GM12891 (cell line): ENCODE measurements at regions not wholly inside any gene's neighbourhood (a gene's known extent, or its start where the extent isn't known, plus 50 kb on each side); places are given as distances from the start of the nearest gene placed in this dataset.

Source experiments
- DNase-seq: peaks from one replicate; pipeline ENCODE4 v3.0.0; 2011; ENCODE audit warnings: low spot score; ENCODE audit not compliant: insufficient read length
- FAIRE-seq: peaks from 2 replicates; lab custom pipeline; 2011; peaks lifted over from hg19 to GRCh38; lab: Jason Lieb, UNC
- PAX5 ChIP-seq: IDR thresholded peaks from 2 replicates; pipeline ENCODE4 v1.6.1; 2011; ENCODE audit warnings: low read length, moderate library complexity, mild to moderate bottlenecking; ENCODE audit not compliant: insufficient read depth, severe bottlenecking
- POLR2A ChIP-seq: IDR thresholded peaks from 2 replicates; pipeline ENCODE4 v1.6.1; 2011; ENCODE audit warnings: low read depth, low read length, control low read depth
- POLR2AphosphoS5 ChIP-seq: IDR thresholded peaks from 2 replicates; pipeline ENCODE4 v1.6.1; 2011; ENCODE audit warnings: low read depth, low read length, control low read depth
- POU2F2 ChIP-seq: IDR thresholded peaks from 2 replicates; pipeline ENCODE4 v1.6.1; 2011; ENCODE audit warnings: low read depth, mild to moderate bottlenecking, control low read depth, low read length, moderate library complexity
- SPI1 ChIP-seq: IDR thresholded peaks from 2 replicates; pipeline ENCODE4 v1.6.1; 2011; ENCODE audit warnings: low read depth, low read length, control low read depth
- TAF1 ChIP-seq: IDR thresholded peaks from 2 replicates; pipeline ENCODE4 v1.6.1; 2011; ENCODE audit warnings: low read depth, low read length, control low read depth

DNA sequence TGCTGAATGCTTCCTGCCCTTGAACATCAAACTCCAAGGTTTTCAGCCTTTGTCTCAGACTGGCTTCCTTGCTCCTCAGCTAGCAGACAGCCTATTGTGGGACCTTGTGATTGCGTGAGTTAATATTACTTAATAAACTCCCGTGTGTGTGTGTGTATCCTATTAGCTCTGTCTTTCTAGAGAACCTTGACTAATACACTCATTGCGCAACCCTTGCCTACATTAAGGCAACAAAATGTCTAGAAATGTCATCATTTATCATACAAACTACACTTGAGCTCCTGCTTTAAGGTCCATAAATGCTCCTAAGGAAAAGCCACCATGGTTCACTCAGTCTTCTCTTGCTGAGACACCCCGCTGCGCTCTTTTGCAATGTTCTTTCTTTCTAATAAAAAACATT lies 2861.0 kb downstream of the PCDH9 start:
- no peak for TF ChIP-seq POLR2AphosphoS5
- no peak for TF ChIP-seq PAX5
- TF ChIP-seq POLR2A = no peak
- TF ChIP-seq POU2F2 = no peak
- TF ChIP-seq SPI1 = no peak
- no peak for TF ChIP-seq TAF1
- no peak for DNase-seq
- no peak for FAIRE-seq

DNA sequence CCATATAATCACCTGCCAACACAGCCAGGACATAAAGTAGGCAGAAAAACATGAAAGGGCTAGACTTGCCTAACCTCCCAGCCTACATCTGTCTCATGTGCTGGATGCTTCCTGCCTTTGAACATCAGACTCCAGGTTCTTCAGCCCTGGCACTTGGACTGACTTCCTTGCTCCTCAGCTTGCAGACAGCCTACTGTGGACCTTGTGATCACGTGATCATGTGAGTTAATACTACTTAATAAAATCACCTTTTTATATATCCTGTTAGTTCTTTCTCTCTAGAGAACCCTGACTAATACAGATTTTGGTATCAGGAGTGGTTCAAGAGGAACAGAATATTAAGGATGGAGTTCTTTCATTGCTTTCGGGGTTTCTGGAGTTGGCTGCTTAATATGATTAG lies 2867.6 kb downstream of the PCDH9 start:
- FAIRE-seq (no peak), DNase-seq (no peak)
- TF ChIP-seq TAF1 = no peak
- TF ChIP-seq POLR2A = no peak
- TF ChIP-seq PAX5 = no peak
- no peak for TF ChIP-seq SPI1
- TF ChIP-seq POU2F2 = no peak
- no peak for TF ChIP-seq POLR2AphosphoS5

DNA sequence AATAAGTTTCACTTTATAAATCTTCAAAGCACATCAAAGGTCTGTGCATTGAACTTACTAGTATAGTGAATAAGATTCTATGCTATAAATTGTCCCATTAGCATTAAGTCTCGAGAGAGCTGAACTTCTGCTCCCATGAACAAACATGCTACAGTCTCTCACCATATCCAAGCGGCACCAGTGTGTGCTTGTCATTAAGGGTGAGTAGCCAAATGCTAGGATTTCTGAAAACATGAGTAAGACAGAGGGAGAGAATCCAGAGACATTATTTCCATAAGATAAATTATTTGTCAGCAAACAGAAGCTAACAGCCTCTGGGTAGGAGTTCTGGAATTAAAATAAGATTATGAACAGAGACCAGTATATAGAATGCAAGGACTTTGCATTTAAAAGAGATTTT lies 2882.5 kb downstream of the PCDH9 start:
- no peak for DNase-seq
- no peak for FAIRE-seq
- TF ChIP-seq TAF1 (no peak), POU2F2 (no peak), PAX5 (no peak)

- TF ChIP-seq SPI1 = no peak
- TF ChIP-seq POLR2A = no peak
- TF ChIP-seq POLR2AphosphoS5 = no peak
- TF ChIP-seq TAF1 = no peak
- no peak for TF ChIP-seq POU2F2
- TF ChIP-seq PAX5 = no peak
- FAIRE-seq (no peak), DNase-seq (no peak)
These were observed 2890.6 kb downstream of the PCDH9 start for GRCh38 chr13:64339373-64340063.

DNA sequence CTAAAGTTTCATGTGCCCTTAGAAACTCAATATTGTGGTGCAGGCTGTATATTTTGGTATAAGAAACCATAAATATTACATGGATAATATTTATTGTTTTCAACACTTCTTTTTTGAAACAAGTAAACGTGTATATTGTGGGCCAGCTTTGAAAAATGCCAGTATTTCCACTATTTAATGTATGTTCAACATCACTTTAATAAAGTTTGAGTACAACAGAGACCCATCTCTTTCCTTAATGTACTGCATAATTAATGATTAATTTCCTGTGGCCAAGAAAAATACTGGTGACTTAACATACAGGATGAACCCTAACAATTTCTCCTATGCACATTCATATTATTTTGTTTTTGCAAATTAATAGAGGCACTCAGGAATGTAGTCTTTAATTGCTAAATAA lies 2891.5 kb downstream of the PCDH9 start:
- TF ChIP-seq SPI1 = no peak
- no peak for TF ChIP-seq TAF1
- TF ChIP-seq POLR2A = no peak
- no peak for TF ChIP-seq POU2F2
- TF ChIP-seq PAX5 = no peak
- TF ChIP-seq POLR2AphosphoS5 = no peak
- DNase-seq (no peak), FAIRE-seq (no peak)

DNA sequence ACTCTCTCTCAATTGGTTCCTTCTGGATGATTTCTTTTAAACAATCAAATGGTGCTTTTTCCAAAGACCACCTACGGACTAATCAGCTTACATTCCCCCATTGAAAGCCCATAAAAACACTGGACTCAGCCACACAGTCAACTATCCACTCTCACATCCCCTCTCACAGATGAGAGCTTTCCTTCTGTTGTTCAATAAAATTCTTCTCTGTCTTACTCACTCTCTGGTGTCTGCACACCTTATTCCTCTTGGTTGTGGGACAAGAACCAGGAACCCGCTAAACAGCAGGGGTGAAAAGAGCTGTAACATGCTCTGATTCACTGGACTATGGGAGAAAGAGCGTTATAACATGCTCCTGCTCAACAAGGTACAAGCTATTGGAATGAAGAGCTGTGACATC lies 2896.2 kb downstream of the PCDH9 start:
- DNase-seq (no peak), FAIRE-seq (no peak)
- TF ChIP-seq TAF1 (no peak), POLR2AphosphoS5 (no peak), POLR2A (no peak), PAX5 (no peak), POU2F2 (no peak), SPI1 (no peak)

GRCh38 chr13:64332048-64332447 lies 2898.1 kb downstream of the PCDH9 start:
- DNase-seq = no peak
- TF ChIP-seq PAX5 (no peak), TAF1 (no peak), SPI1 (no peak), POLR2A (no peak), POLR2AphosphoS5 (no peak), POU2F2 (no peak)
- no peak for FAIRE-seq

GRCh38 chr13:64327505-64328194 lies 2902.5 kb downstream of the PCDH9 start:
- FAIRE-seq = no peak
- DNase-seq = no peak
- TF ChIP-seq SPI1 = no peak
- no peak for TF ChIP-seq PAX5
- no peak for TF ChIP-seq POU2F2

DNA sequence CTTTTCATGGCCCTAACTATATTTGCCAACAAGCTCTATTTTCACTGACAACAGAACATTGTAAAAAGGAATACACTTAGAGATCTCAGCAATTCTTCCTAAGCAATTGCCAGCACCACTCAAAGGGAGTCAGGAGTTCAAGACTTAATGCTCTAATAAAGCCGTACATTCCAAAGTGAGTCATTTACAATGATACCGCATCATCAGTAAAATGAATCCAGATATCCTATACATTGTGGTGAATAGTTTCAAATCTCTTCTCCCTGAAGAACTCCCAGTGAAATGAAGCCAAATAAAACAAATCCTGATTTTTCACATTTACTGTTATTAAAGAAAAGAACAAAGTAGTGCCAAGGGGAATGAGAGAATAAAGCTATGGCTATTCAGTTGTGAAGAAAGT lies 2898.7 kb upstream of the PCDH20 start:
- TF ChIP-seq POU2F2 = no peak
- no peak for FAIRE-seq
- DNase-seq = no peak

DNA sequence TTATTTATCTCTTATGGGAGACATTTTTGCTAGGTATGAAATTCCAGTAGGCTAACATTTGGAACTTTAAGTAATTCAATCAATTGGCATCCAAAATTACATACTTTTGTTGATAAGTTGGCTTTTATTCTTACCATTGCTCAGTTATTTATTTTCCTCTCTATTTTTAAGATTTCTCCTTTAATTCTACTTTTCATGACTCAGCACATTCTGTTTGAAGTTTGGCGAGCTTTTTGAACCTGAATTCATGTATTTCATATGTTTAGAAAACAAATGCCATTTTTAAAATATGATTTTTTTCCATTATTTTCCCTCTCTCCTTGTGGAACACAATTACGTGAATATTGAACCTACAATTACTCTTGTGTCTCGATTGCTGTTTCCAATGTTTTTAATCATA lies 2896.3 kb upstream of the PCDH20 start:
- DNase-seq (no peak), FAIRE-seq (no peak)
- no peak for TF ChIP-seq POU2F2
- no peak for TF ChIP-seq TAF1
- TF ChIP-seq POLR2A = no peak
